ENCODE measurements at regions not wholly inside any gene's neighbourhood (a gene's known extent, or its start where the extent isn't known, plus 50 kb on each side); places are given as distances from the start of the nearest gene placed in this dataset.
"Not testable (repeated sequence)": the region's sequence is repeated elsewhere in the genome, so short reads cannot be mapped to it uniquely, and the experiment has no call there.

- DNase-seq: no peak
Observed at GRCh38 chr7:20839196-20839735, 52.6 kb upstream of the SP8 start.

- no peak for DNase-seq
Observed at GRCh38 chr7:20839987-20840386, 53.3 kb upstream of the SP8 start.

- DNase-seq: no peak
Observed at GRCh38 chr7:20846791-20847190, 60.1 kb upstream of the SP8 start.

GRCh38 chr7:20858951-20859350, 72.3 kb upstream of the SP8 start:
- no peak for DNase-seq

- no peak for DNase-seq
Observed at GRCh38 chr7:20861468-20861867, 74.8 kb upstream of the SP8 start.

GRCh38 chr7:20862554-20862953, 75.9 kb upstream of the SP8 start:
- DNase-seq: no peak

- DNase-seq: no peak
Observed at GRCh38 chr7:20864221-20864620, 77.5 kb upstream of the SP8 start.

- no peak for DNase-seq
Observed at GRCh38 chr7:20865684-20866083, 79.0 kb upstream of the SP8 start.

- DNase-seq: no peak
Observed at GRCh38 chr7:20870977-20871376, 84.3 kb upstream of the SP8 start.

GRCh38 chr7:20892776-20893175, 106.1 kb upstream of the SP8 start:
- DNase-seq: no peak

GRCh38 chr7:20894806-20895205, 108.1 kb upstream of the SP8 start:
- no peak for DNase-seq

- no peak for DNase-seq
Observed at GRCh38 chr7:20895563-20895962, 108.9 kb upstream of the SP8 start.

- no peak for DNase-seq
Observed at GRCh38 chr7:20896996-20897395, 110.3 kb upstream of the SP8 start.

GRCh38 chr7:20906801-20907453, 120.2 kb upstream of the SP8 start:
- DNase-seq: no peak

GRCh38 chr7:20911081-20911480, 124.4 kb upstream of the SP8 start:
- DNase-seq: no peak

- no peak for DNase-seq
Observed at GRCh38 chr7:20913853-20914252, 127.2 kb upstream of the SP8 start.

GRCh38 chr7:20916311-20916710, 129.6 kb upstream of the SP8 start:
- DNase-seq: no peak

GRCh38 chr7:20917603-20918002, 130.9 kb upstream of the SP8 start:
- no peak for DNase-seq

- no peak for DNase-seq
Observed at GRCh38 chr7:20918156-20918555, 131.5 kb upstream of the SP8 start.

GRCh38 chr7:20927178-20927577, 140.5 kb upstream of the SP8 start:
- DNase-seq: not testable (repeated sequence)

- no peak for DNase-seq
Observed at GRCh38 chr7:20927976-20928375, 141.3 kb upstream of the SP8 start.

- no peak for DNase-seq
Observed at GRCh38 chr7:20929199-20929598, 142.5 kb upstream of the SP8 start.

GRCh38 chr7:20931739-20932138, 145.1 kb upstream of the SP8 start:
- DNase-seq: no peak

GRCh38 chr7:20932785-20933527, 146.3 kb upstream of the SP8 start:
- no peak for DNase-seq

GRCh38 chr7:20945451-20945850, 158.8 kb upstream of the SP8 start:
- no peak for DNase-seq
